ENCODE measurements at regions not wholly inside any gene's neighbourhood (a gene's known extent, or its start where the extent isn't known, plus 50 kb on each side); places are given as distances from the start of the nearest gene placed in this dataset.

GRCh38 chrX:145393702-145394235 lies 146.5 kb downstream of the SPANXN1 start:
- peak; percentile 37; the same call in 1 of the 2 replicates for TF ChIP-seq CTCF (IDR thresholded peaks at IDR 0.05)

- no peak for TF ChIP-seq CTCF (IDR thresholded peaks at IDR 0.05)
These were observed 147.0 kb downstream of the SPANXN1 start for GRCh38 chrX:145394344-145394743.

- no peak for TF ChIP-seq CTCF (IDR thresholded peaks at IDR 0.05)
These were observed 149.3 kb downstream of the SPANXN1 start for GRCh38 chrX:145396612-145397011.

GRCh38 chrX:145405012-145405411 lies 157.7 kb downstream of the SPANXN1 start:
- TF ChIP-seq CTCF (IDR thresholded peaks at IDR 0.05): peak; percentile 51

- no peak for TF ChIP-seq CTCF (IDR thresholded peaks at IDR 0.05)
These were observed 163.3 kb downstream of the SPANXN1 start for GRCh38 chrX:145410622-145411021.

- no peak for TF ChIP-seq CTCF (IDR thresholded peaks at IDR 0.05)
These were observed 217.3 kb downstream of the SPANXN1 start for GRCh38 chrX:145464650-145465049.

- no peak for TF ChIP-seq CTCF (IDR thresholded peaks at IDR 0.05)
These were observed 228.4 kb downstream of the SPANXN1 start for GRCh38 chrX:145475725-145476124.

GRCh38 chrX:145484740-145485139 lies 237.4 kb downstream of the SPANXN1 start:
- TF ChIP-seq CTCF (IDR thresholded peaks at IDR 0.05): no peak

All from LNCAP (cell line).